Prostate gland (tissue), 2 donors: ENCODE measurements at regions not wholly inside any gene's neighbourhood (a gene's known extent, or its start where the extent isn't known, plus 50 kb on each side); places are given as distances from the start of the nearest gene placed in this dataset.

Source experiments
- CTCF ChIP-seq, 4 experiments: fragments of 200-600 bp in 2 of 4; fragments of 450-650 bp in 2 of 4; sonication (generic) in 2 of 4; IDR thresholded peaks; 1 replicate in 3 of 4; 2 replicates in 1 of 4; pipeline ENCODE4 v1.5.1; 2016 to 2019; ENCODE audit warnings: antibody characterized with exemption in 4 of 4, mild to moderate bottlenecking in 2 of 4, moderate library complexity in 2 of 4
- POLR2A ChIP-seq: fragments of 450-650 bp; IDR thresholded peaks from one replicate; pipeline ENCODE4 v1.6.1; 2016; ENCODE audit warnings: antibody characterized with exemption, mild to moderate bottlenecking
- POLR2AphosphoS5 ChIP-seq: sonication (generic); formaldehyde crosslinking; IDR thresholded peaks from one replicate; pipeline ENCODE4 v1.6.1; 2017; ENCODE audit warnings: antibody characterized with exemption

- TF ChIP-seq CTCF (IDR thresholded peaks at IDR 0.05) (no peak), POLR2A (no peak), POLR2AphosphoS5 (no peak)
These were observed 157.5 kb upstream of the MGMT start for GRCh38 chr10:129309565-129309964.
